ENCODE measurements at regions not wholly inside any gene's neighbourhood (a gene's known extent, or its start where the extent isn't known, plus 50 kb on each side); places are given as distances from the start of the nearest gene placed in this dataset.

- TF ChIP-seq POLR2A (IDR thresholded peaks at IDR 0.05; ENCODE audit: low read depth, low read length) = no peak
- no peak for TF ChIP-seq POLR2AphosphoS5 (IDR thresholded peaks at IDR 0.05; ENCODE audit: low read depth, low read length)
- TF ChIP-seq TAF1 (IDR thresholded peaks at IDR 0.05; ENCODE audit: borderline replicate concordance, low read depth, low read length) = no peak
Observed at GRCh38 chr17:54028986-54029580, 206.4 kb downstream of the KIF2B start.

Measured in GM12892 (cell line).